Activated CD8-positive, alpha-beta T cell treated with anti-CD3 and anti-CD28 coated beads, Interleukin-2, amount 10 ng/mL, durations not matched to agents 7 days and 5 days (primary cell): ENCODE measurements at regions not wholly inside any gene's neighbourhood (a gene's known extent, or its start where the extent isn't known, plus 50 kb on each side); places are given as distances from the start of the nearest gene placed in this dataset.

ENCODE experiments used
- ATAC-seq: fragments of 150-1000 bp; cut with Tn5 transposase; one replicate; pipeline ENCODE4 v1.10.0; 2021; ENCODE audit warnings: moderate library complexity
- CTCF ChIA-PET: fragments of 350-600 bp; sonication (Branson Sonifier 250); formaldehyde crosslinking; loops from one replicate; lab custom pipeline; 2021; ENCODE audit warnings: antibody characterized with exemption; lab: Charles Lee
- POLR2A ChIA-PET: fragments of 350-600 bp; sonication (Branson Sonifier 250); formaldehyde crosslinking; loops from one replicate; lab custom pipeline; 2021; ENCODE audit warnings: antibody characterized with exemption; lab: Charles Lee
- DNase-seq: peaks from one replicate; pipeline ENCODE4 v3.0.0-alpha.2; 2020
- H3K27ac Mint-ChIP-seq: one replicate; pipeline ENCODE4 v1.8.0; 2021; ENCODE audit warnings: mild to moderate bottlenecking, mixed read lengths
- H3K27me3 Mint-ChIP-seq: one replicate; pipeline ENCODE4 v1.8.0; 2021; ENCODE audit warnings: low read depth, mixed read lengths
- H3K36me3 Mint-ChIP-seq: one replicate; pipeline ENCODE4 v1.8.0; 2021; ENCODE audit warnings: low read depth, mixed read lengths
- H3K4me1 Mint-ChIP-seq: one replicate; pipeline ENCODE4 v1.8.0; 2021; ENCODE audit warnings: low read depth, mixed read lengths
- H3K4me3 Mint-ChIP-seq: one replicate; pipeline ENCODE4 v1.8.0; 2021; ENCODE audit warnings: mild to moderate bottlenecking, mixed read lengths
- H3K9me3 Mint-ChIP-seq: one replicate; pipeline ENCODE4 v1.8.0; 2022; ENCODE audit warnings: mixed read lengths; ENCODE audit not compliant: insufficient read depth

DNA sequence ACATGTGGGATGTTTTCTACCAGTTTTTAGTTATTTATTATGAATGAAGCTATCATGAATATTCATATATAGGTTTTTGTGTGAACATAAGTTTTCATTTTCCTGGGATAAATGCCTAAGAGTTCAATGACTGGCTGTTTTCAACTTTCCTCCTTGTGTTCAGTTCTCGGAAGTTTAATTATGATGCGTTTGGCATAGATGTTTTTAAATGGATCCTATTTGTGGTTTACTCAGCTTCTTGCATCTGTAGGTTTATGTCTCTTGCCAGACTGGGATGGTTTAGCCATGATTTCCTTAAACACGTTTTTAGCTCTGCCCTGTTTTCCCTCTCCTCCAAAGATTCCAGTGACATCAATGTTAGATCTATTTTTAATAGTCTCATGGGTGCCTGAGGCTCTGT, 411.1 kb upstream of the CDH4 start:
- Mint-ChIP-seq H3K36me3 (no peaks in the 10 kb centered on the region), H3K9me3 (no peaks in the 10 kb centered on the region), H3K4me1 (no peaks in the 10 kb centered on the region), H3K27me3 (no peaks in the 10 kb centered on the region), H3K4me3 (no peak overlapping the region), H3K27ac (no peak overlapping the region)
- DNase-seq (no peak), ATAC-seq (no peak)
- POLR2A ChIA-PET, result no interaction called here
- CTCF ChIA-PET, result no interaction called here

DNA sequence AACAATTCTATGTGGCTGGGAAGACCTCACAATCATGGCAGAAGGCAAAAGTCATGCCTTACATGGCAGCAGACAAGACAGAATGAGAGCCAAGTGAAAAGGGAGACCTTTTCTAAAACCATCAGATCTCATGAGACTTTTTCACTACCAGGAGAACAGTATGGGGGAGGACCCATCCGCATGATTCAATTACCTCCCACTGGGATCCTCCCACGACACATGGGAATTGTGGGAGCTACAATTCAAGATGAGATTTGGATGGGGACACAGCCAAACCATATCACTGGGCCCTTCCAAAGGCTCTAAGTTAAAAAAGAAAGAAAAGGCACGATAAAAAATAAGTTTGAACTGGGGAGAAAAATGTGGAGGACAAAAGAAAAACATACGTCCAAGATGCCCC, 406.9 kb upstream of the CDH4 start:
- ATAC-seq (no peak), DNase-seq (no peak)
- H3K9me3 Mint-ChIP-seq, result no peaks in the 10 kb centered on the region
- no peaks in the 10 kb centered on the region for H3K27me3 Mint-ChIP-seq
- no peak overlapping the region for H3K27ac Mint-ChIP-seq
- no peaks in the 10 kb centered on the region for H3K4me1 Mint-ChIP-seq
- ChIA-PET CTCF (no interaction called here), POLR2A (no interaction called here)
- no peak overlapping the region for H3K4me3 Mint-ChIP-seq
- H3K36me3 Mint-ChIP-seq, result no peaks in the 10 kb centered on the region

DNA sequence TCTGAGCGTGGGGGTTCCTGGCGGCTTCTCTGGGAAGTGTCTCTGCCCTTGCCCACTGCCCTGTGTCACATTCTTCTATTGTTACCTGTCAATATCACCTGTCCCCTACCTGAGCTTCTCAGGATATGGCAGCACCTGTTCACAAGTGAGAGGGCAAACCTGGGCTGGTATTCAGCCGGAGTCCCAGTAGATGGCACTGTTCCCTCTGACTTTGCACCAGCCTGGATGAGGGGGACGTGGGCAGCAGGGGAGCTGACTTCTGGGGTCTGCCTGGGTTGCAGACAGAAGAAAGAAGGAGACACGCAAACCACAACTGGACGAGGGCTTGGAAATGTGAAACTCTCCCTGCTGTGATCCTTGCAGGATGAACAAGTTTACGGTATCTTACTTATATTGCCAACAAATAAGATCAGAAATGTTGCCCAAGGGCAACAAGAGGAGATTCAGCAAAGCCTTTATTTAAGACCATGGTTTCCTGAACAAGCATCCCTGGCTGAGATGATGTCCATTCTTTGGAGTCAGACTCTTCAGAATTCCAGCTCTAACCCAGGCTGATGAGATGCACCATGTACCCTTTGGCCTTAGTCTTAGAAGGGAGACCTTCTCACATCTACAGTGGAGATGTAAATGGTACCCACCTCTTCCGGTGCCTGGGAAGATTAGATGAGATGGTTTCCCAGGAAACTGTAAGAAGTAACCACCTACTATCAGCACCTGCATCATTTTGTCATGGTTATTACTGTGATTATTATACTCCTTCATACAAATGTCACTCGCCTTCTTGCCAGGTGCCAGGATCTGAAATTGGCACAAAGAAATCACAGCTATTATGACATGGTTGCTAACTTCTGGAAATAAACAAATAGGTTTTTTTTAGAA, 400.0 kb upstream of the CDH4 start:
- ChIA-PET POLR2A (no interaction called here), CTCF (interaction anchor here (0.8 kb wide), 1 partner anchor 28 kb away, joined by 3 read pairs; no protein-coding TSS in a partner anchor)
- no peaks in the 10 kb centered on the region for H3K9me3 Mint-ChIP-seq
- no peak overlapping the region for H3K4me3 Mint-ChIP-seq
- H3K36me3 Mint-ChIP-seq, result no peaks in the 10 kb centered on the region
- H3K27ac Mint-ChIP-seq, result no peak overlapping the region
- ATAC-seq (no peak), DNase-seq (no peak)
- H3K27me3 Mint-ChIP-seq, result no peaks in the 10 kb centered on the region
- H3K4me1 Mint-ChIP-seq, result no peaks in the 10 kb centered on the region

DNA sequence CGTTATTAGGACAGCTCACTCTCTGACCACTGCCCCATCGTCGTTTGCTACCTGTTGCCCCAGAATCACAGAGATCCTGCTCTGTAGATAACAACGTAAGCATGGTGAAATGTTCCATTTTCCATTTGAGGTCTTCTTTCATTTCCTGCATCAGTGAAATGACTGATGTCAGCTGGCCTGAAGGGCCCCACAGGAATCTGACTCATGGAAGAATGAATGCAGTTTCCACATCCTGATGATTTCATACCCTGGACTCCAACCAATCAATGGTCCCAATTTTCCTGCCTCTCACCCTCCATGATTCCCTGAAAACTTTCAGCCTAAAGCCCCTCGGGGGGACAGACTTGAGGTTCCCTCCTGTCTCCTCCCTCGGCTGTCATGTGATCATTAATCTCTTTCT, 394.4 kb upstream of the CDH4 start:
- H3K4me1 Mint-ChIP-seq, result no peaks in the 10 kb centered on the region
- POLR2A ChIA-PET, result no interaction called here
- H3K4me3 Mint-ChIP-seq, result no peak overlapping the region

DNA sequence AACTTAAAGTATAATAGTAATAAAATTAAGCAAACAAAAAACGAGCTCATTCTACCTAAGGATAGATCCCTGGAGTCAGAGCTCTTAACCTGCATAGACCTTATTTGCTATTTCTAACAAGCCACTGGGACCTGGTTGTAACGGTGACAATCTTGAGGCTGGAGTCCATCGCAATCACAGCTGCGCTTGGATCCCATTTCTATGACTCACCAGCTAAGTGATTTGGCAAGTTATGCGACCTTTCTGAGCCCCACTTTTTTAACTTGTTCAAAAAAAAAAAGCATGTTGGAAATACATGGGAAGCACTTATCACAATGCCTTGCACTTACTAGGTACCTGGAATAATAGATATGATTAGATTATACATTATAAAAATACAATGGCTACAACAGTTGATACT, 389.5 kb upstream of the CDH4 start:
- Mint-ChIP-seq H3K4me1 (no peaks in the 10 kb centered on the region), H3K4me3 (no peak overlapping the region), H3K36me3 (no peaks in the 10 kb centered on the region), H3K27me3 (peaks cover 2% of the 10 kb centered on the region), H3K9me3 (no peaks in the 10 kb centered on the region), H3K27ac (no peak overlapping the region)
- DNase-seq (no peak), ATAC-seq (no peak)
- POLR2A ChIA-PET, result no interaction called here
- CTCF ChIA-PET, result no interaction called here

More for the DNA sequence above, 394.4 kb upstream of the CDH4 start:
- Mint-ChIP-seq H3K36me3 (no peaks in the 10 kb centered on the region), H3K27me3 (no peaks in the 10 kb centered on the region), H3K27ac (no peak overlapping the region), H3K9me3 (no peaks in the 10 kb centered on the region)
- DNase-seq (no peak), ATAC-seq (no peak)
- CTCF ChIA-PET, result no interaction called here

DNA sequence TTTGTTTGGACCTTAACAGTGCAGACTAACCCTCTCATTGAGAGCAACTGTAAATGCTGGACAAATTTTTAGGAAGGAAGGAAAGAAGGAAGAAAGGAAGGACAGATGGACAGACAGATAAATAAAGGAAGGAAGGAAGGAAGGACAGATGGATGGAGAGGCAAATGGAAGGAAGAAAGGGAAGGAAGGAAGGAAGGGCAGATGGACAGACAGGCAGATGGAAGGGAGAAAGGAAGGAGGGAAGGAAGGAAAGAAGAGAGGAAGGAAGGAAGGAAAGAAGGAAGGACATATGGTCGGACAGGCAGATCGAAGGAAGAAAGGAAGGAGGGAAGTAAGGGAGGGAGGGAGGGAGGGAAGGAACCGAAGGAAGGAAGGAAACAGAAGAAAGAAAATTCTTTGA, 388.5 kb upstream of the CDH4 start:
- Mint-ChIP-seq H3K27me3 (peaks cover 2% of the 10 kb centered on the region), H3K4me3 (no peak overlapping the region), H3K4me1 (no peaks in the 10 kb centered on the region), H3K36me3 (no peaks in the 10 kb centered on the region), H3K27ac (no peak overlapping the region), H3K9me3 (no peaks in the 10 kb centered on the region)
- ChIA-PET POLR2A (interaction anchor here (0.7 kb wide), 1 partner anchor 816 kb away, joined by 3 read pairs; no protein-coding TSS in a partner anchor), CTCF (no interaction called here)
- no peak for ATAC-seq
- no peak for DNase-seq

DNA sequence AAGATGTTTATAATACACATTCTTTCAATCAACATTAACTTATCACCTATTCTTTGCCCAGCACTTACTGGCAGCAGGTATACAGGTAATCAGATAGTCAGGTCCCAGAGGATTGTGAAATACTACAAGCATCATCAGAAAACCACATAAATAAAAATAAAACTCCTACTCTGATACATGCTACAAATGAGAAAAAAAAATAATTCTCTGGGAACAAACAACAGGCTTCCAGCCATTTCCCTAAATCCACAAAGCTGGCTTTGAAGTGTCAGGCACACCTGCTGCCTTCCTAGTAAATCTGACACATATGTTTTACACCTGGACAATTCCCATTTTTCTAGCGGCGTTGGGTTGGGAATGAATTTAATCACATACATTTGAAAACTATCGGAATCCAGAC, 384.5 kb upstream of the CDH4 start:
- CTCF ChIA-PET, result no interaction called here

DNA sequence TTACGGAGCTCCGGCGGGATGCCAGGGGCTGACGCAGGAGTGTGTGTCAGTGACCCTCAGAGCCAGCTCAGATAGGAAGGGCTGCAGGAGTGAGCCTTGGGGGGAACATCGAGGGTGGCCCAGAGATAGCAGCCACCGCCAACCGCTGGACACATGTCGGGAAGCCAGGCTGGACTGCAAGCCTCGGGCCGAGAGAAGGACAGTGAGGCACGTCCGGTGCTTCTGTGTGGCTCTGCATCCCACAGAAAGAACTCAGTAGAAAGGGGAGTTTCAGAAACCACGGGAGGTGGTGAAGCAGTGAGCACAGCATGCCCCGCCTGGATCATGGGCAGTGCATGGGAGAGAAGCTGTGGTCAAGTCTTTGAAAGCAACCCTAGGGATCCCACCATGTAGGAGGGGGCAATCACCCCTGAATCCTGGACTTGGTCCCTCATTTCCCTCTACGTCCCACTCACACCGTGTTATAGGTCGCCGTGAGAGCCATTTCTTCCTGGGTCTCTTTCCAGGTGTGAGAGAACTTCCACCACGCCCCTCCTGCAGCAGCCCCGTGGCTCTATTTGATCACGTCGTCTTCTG, 383.7 kb upstream of the CDH4 start:
- Mint-ChIP-seq H3K4me1 (no peaks in the 10 kb centered on the region), H3K9me3 (no peaks in the 10 kb centered on the region), H3K27me3 (peaks cover 2% of the 10 kb centered on the region), H3K27ac (no peak overlapping the region), H3K36me3 (no peaks in the 10 kb centered on the region), H3K4me3 (no peak overlapping the region)
- ChIA-PET CTCF (no interaction called here), POLR2A (no interaction called here)
- DNase-seq (no peak), ATAC-seq (no peak)

More for the DNA sequence above, 384.5 kb upstream of the CDH4 start:
- no peak overlapping the region for H3K27ac Mint-ChIP-seq
- DNase-seq, result no peak
- no peaks in the 10 kb centered on the region for H3K9me3 Mint-ChIP-seq
- H3K36me3 Mint-ChIP-seq, result no peaks in the 10 kb centered on the region
- no peak for ATAC-seq
- peaks cover 2% of the 10 kb centered on the region for H3K27me3 Mint-ChIP-seq
- POLR2A ChIA-PET, result no interaction called here
- no peaks in the 10 kb centered on the region for H3K4me1 Mint-ChIP-seq
- no peak overlapping the region for H3K4me3 Mint-ChIP-seq

DNA sequence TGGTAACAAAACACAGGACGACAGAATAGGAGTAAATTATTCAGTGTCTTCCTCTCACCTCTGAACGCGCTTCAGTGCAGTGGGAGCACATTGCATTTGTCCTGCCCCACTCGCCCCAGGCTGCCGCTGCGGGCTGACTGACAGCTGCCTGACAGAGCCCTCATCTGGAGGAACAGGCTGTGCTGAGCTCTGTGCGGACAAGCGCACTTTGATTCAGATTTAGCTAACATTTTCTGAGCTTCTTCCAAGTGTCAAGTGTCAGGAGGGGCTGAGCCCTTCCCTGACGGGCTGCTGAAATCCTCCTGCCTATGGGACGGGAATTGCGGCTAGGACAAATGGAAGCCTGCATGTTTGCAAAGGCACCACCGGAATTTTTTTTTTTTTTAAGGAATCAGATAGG, 383.0 kb upstream of the CDH4 start:
- no peaks in the 10 kb centered on the region for H3K27me3 Mint-ChIP-seq
- H3K36me3 Mint-ChIP-seq, result no peaks in the 10 kb centered on the region
- POLR2A ChIA-PET, result no interaction called here
- no peak overlapping the region for H3K4me3 Mint-ChIP-seq
- no peak for DNase-seq
- no peaks in the 10 kb centered on the region for H3K9me3 Mint-ChIP-seq
- no peaks in the 10 kb centered on the region for H3K4me1 Mint-ChIP-seq
- no peak overlapping the region for H3K27ac Mint-ChIP-seq
- CTCF ChIA-PET, result no interaction called here
- no peak for ATAC-seq

DNA sequence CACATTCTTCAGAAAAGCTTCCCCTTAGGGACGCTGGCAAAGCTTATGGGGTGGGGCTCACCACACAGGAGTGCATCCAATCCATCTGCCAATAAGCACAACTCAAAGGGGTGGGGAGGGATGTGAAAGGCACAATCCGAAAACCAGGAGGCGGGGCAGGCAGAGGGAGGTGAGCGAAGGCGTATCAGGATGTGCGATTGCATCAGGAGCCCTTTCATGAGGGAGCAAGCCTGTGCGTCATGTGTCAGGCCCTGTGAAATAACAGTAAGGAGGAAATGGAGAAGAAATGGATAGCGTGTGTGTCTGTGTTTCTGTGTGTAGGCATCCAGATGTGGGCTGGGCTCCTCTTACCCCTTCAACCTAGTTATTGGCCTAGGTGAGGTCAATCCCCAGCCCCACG, 382.4 kb upstream of the CDH4 start:
- no peaks in the 10 kb centered on the region for H3K9me3 Mint-ChIP-seq
- DNase-seq (no peak), ATAC-seq (no peak)
- H3K36me3 Mint-ChIP-seq, result no peaks in the 10 kb centered on the region
- H3K4me3 Mint-ChIP-seq, result no peak overlapping the region
- H3K4me1 Mint-ChIP-seq, result no peaks in the 10 kb centered on the region
- no peaks in the 10 kb centered on the region for H3K27me3 Mint-ChIP-seq
- no peak overlapping the region for H3K27ac Mint-ChIP-seq
- POLR2A ChIA-PET, result no interaction called here
- CTCF ChIA-PET, result no interaction called here

DNA sequence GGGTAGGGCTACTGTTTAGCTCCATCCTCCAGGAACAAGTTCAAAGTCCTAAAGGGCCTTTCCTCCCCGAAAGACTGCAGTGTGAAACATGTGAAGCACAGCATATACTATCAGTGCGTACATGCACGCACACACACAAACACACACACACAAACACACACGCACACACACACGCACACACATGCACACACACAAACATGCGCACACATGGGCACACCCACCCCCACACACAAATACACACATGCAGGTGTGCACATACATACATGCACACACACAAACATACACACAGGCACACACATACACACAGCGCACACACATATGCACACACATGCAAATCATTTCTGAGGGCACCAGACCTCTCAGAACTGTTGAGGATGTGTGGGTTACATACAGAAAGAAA, 382.0 kb upstream of the CDH4 start:
- POLR2A ChIA-PET, result no interaction called here
- Mint-ChIP-seq H3K27ac (no peak overlapping the region), H3K4me3 (no peak overlapping the region), H3K27me3 (no peaks in the 10 kb centered on the region), H3K9me3 (no peaks in the 10 kb centered on the region), H3K4me1 (no peaks in the 10 kb centered on the region), H3K36me3 (no peaks in the 10 kb centered on the region)
- DNase-seq, result no peak
- no peak for ATAC-seq
- CTCF ChIA-PET, result no interaction called here

DNA sequence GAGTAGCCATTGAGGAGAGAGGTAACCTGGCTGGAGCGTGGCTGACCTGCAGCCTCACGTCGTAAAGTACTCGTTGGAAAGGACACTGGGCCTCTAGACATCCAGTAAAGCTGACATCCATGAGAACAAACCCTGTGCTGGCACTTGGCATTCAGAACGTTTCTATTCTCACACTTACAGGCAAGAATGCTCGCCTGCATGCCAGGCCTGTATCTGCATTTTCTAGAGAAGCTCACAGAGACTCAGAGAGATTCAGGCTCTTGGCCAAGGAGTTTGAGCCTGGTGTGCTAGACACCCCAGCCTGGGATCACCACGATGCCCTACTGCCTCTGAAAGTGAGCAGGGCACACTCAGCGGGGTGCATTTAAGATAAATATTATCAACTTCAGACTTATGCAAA, 379.8 kb upstream of the CDH4 start:
- Mint-ChIP-seq H3K27ac (no peak overlapping the region), H3K4me1 (no peaks in the 10 kb centered on the region), H3K36me3 (no peaks in the 10 kb centered on the region), H3K27me3 (no peaks in the 10 kb centered on the region), H3K4me3 (no peak overlapping the region), H3K9me3 (no peaks in the 10 kb centered on the region)
- no peak for DNase-seq
- ChIA-PET CTCF (no interaction called here), POLR2A (interaction anchor here (0.6 kb wide), 1 partner anchor 1113 kb away, joined by 3 read pairs; no protein-coding TSS in a partner anchor)
- ATAC-seq, result no peak
